GM12892 (cell line): ENCODE measurements at regions not wholly inside any gene's neighbourhood (a gene's known extent, or its start where the extent isn't known, plus 50 kb on each side); places are given as distances from the start of the nearest gene placed in this dataset.
A peak's percentile ranks its signal among the peaks of the same experiment; 100 is the strongest.
"Not testable (repeated sequence)": the region's sequence is repeated elsewhere in the genome, so short reads cannot be mapped to it uniquely, and the experiment has no call there.

Experiments used
- DNase-seq: peaks from one replicate; pipeline ENCODE4 v3.0.0; 2011; ENCODE audit not compliant: insufficient read length
- FAIRE-seq: peaks from 2 replicates; lab custom pipeline; 2011; peaks lifted over from hg19 to GRCh38; lab: Jason Lieb, UNC
- POLR2A ChIP-seq: IDR thresholded peaks from 2 replicates; pipeline ENCODE4 v1.6.1; 2011; ENCODE audit warnings: low read depth, low read length, control low read depth
- POLR2AphosphoS5 ChIP-seq: IDR thresholded peaks from 2 replicates; pipeline ENCODE4 v1.6.1; 2011; ENCODE audit warnings: low read depth, low read length, control low read depth
- TAF1 ChIP-seq: IDR thresholded peaks from 2 replicates; pipeline ENCODE4 v1.6.1; 2011; ENCODE audit warnings: low read depth, mild to moderate bottlenecking, control low read depth, low read length, borderline replicate concordance

DNA sequence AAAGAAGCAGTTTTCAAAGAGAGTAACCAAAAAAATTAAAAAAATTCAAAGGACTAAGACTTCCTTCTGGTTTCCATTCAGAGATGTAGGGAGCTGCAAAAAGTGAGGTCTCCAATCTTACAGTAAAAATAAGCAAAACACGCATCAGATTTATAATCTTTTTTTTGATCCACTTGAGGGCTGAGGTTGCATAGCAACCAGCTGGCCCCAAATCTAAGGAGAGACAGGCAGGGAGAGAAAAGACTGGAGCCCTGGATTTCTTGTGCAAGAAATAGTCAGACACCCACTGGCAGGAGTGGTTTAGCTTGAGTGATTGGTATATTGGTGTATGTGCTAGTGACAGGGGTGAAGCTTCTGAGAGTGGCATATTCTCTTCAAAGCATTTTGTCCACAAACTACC, 135.9 kb upstream of the FUT9 start:
- FAIRE-seq, result no peak
- no peak for TF ChIP-seq POLR2AphosphoS5
- no peak for TF ChIP-seq TAF1
- TF ChIP-seq POLR2A, result no peak

DNA sequence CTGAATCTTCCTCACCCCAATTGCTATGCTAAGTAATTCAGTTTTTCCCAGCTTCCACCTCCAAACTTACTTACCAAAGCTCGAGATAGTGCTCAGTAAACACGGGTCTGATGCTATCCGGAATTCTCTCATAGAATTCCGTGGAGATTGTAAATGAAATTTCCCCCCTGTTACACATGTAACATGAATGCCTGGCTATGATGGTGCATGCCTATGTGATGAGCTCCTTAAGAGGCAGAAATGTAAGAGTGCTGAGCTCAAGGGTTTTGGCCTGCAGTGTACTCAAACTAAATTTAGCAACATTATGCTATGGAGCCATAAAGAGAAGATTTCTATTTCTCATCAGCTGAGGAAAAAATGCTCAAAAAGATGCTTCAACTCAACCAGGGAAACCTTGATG, 133.4 kb upstream of the FUT9 start:
- DNase-seq (no peak), FAIRE-seq (no peak)
- TF ChIP-seq POLR2A (no peak), POLR2AphosphoS5 (no peak), TAF1 (no peak)

More for the DNA sequence above, 135.9 kb upstream of the FUT9 start:
- DNase-seq, result no peak

DNA sequence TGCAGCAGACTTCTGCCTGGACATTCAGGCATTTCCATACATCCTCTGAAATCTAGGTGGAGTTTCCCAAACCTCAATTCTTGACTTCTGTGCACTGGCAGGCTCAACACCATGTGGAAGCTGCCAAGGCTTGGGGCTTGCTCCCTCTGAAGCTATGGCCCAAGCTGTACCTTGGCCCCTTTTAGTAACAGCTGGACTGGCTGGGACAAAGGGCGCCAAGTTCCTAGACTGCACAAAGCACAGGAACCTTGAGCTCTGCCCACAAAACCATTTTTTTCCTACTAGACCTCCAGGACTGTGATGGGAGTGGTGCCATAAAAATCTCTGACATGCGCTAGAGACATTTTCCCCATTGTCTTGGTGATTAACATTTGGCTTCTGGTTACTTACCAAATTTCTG, 127.1 kb upstream of the FUT9 start:
- not testable (repeated sequence) for FAIRE-seq, DNase-seq

DNA sequence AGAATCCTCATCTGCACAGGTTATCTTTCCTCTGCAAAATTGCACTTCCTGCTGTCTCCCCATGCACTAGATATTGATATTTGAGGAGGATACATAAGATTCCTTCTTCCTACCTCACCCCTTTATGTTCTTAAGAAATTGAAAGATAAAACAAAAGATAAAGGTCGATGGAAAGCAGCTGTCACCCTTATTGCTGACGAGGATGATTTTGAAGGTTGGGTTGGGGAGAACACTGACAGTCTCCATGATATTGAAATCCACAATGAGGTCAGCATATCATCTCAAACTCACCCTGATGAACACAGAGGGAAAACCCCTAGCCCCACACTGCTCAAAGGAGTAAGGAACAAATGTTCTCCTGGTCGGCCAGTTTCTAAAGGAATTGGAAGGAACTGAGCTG, 110.6 kb upstream of the FUT9 start:
- DNase-seq (no peak), FAIRE-seq (no peak)
- no peak for TF ChIP-seq POLR2AphosphoS5
- TF ChIP-seq POLR2A, result no peak
- no peak for TF ChIP-seq TAF1

DNA sequence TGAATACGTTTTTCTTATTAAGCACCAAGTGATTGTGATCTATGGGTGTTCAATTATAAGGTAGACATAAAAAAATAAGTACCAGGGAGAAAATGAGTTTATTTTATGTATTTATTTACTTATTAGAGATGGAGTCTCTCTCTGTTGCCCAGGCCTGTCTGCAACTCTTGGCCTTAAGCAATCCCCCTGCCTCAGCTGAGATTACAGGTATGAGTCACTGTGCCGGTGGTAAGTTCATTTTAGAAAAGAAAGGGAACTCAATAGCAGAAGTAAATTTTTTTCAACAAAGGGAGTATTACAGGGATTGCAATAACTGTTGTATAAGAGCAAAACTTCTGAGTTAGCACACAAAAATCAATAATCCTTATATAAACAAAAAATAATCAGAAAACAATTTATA, 98.7 kb upstream of the FUT9 start:
- FAIRE-seq (no peak), DNase-seq (no peak)
- no peak for TF ChIP-seq TAF1
- TF ChIP-seq POLR2A, result no peak
- TF ChIP-seq POLR2AphosphoS5, result no peak

DNA sequence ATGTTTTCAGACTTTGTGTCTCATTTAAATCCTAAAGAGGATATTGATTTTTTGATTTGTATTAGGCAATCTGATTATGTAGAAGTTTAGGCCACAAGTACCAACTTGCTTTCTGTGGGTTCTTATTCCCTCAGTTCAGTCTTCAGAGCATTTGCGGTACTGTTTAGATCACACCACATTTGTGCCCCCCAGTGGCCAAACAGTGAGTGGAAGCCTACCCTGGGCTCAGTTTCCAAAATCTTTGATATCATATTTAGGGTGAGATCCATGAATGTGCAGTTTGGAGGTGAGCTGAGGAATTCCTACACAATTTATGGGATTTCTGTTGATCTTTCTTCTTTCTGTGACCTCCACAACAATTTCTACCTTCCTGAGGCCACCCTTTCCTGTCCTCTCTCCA, 92.3 kb upstream of the FUT9 start:
- no peak for TF ChIP-seq POLR2A
- TF ChIP-seq TAF1, result no peak
- no peak for TF ChIP-seq POLR2AphosphoS5
- FAIRE-seq (no peak), DNase-seq (peak; percentile 1)

DNA sequence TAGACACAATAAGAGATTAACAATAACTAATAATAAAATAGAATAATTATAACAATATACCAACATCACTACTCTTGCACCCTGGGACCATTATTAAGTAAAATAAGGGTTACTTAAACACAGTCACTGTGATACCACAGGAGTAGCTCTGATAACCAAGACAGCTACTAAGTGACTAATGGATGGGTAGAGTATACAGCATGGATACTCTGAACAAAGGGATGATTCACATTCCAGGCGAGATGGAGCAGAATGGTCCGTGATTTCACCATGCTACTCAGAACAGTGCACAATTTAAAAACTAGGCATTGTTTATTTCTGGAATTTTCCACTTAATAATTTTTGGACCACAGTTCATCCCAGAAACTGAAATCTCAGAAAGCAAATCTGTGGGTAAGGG, 80.0 kb upstream of the FUT9 start:
- no peak for FAIRE-seq
- TF ChIP-seq TAF1 (no peak), POLR2A (no peak), POLR2AphosphoS5 (no peak)
- no peak for DNase-seq

DNA sequence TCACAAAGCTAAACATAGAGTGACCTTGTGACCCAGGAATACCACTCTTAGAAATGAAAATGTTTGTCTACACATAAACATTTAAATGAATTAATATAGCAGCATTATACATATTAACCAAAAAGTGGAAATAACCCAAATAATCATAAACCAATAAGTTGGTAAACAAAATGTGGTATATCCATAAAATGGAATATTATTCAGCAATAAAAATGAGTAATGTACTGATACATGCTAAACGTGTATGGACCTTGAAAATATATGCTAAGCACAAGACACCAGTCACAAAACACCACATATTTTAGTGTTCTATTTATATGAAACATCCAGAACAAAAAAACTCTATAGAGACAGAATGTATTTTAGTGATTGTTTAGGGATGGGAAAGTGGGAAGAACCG, 68.9 kb upstream of the FUT9 start:
- FAIRE-seq, result no peak
- TF ChIP-seq POLR2AphosphoS5, result no peak
- TF ChIP-seq POLR2A, result no peak
- TF ChIP-seq TAF1, result no peak

DNA sequence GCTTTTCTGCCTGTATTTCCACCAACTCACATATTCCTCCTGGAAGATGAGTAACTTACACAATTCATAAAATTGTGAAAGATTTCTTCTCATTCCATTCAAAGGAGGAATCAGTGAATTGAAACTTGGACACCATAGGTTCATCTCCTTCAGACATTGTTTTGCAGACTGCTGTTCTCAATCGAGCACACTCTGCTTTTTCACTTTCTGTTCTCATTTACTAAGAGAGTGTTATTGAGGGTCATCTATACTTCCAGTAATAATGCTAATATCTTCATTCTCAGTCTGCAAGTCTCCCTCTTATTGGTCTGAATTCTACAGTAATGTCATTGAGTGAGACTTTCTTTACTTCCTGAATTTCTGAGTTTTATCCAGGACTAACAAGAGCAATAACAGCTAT, 67.5 kb upstream of the FUT9 start:
- no peak for DNase-seq
- FAIRE-seq, result no peak
- TF ChIP-seq POLR2AphosphoS5 (no peak), POLR2A (no peak), TAF1 (no peak)

More for the DNA sequence above, 68.9 kb upstream of the FUT9 start:
- DNase-seq, result no peak

DNA sequence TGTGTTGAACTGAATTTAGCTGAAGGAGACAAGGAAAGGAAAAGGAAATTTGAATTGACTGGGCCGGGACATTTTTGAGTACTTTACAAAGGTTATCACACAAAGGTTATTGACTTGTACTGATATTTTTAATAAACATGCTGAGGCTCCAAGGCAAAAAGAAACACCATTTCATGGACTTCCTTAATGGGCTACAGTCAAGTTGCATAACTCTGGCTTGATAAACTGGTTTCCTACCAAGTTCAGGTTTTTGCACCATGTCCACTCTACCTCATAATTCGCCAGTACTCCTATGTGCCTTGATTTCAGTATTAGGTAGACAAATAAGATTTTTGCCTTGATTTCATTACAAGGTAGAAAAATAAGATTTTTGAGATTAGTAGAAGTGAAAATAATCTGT, 65.8 kb upstream of the FUT9 start:
- DNase-seq (no peak), FAIRE-seq (no peak)
- TF ChIP-seq POLR2AphosphoS5 (no peak), POLR2A (no peak), TAF1 (no peak)

DNA sequence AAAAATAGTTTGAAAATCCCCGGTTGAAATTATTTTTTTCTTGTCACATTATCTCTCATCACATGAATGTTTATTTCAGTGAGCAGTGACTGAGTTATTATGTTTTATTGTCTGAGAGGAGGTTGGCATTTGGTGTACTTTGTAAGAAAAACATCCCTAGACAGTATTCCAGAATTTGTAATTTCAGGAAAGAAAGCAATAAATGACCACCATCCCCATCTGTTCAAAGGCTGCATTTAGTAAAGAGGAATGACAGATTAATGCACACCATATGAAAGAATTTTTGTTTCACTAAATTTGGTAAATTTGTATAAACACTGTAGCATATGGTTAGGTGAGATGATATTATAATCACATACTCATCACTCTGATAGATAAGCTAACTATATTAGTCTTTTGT, 57.1 kb upstream of the FUT9 start:
- no peak for DNase-seq
- no peak for FAIRE-seq
- TF ChIP-seq POLR2AphosphoS5, result no peak
- no peak for TF ChIP-seq TAF1
- TF ChIP-seq POLR2A, result no peak

DNA sequence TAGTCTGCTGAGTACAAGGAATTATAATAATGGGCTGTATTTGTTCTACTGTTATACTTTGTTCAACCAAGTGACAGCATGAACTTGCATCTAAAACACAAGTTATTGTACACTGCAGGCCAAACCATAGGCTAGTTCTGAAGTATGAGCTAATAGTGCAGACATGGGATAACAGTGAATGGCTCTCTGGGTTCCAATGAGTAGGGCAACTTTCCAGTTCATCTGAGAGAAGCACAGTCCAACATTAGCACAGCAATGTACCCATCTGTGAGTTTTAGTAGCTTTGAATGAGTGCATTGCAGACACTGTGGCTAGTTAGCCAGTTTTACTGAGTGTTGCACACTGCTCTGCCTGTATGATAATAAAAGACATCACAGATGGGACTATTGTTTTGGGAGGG, 56.5 kb upstream of the FUT9 start:
- no peak for DNase-seq
- no peak for TF ChIP-seq POLR2AphosphoS5
- no peak for TF ChIP-seq TAF1
- TF ChIP-seq POLR2A, result no peak
- no peak for FAIRE-seq
